Loucy (cell line): ENCODE measurements at regions not wholly inside any gene's neighbourhood (a gene's known extent, or its start where the extent isn't known, plus 50 kb on each side); places are given as distances from the start of the nearest gene placed in this dataset.

ENCODE experiments used
- H2AFZ ChIP-seq: fragments of 200-600 bp; sonication (generic); 2 replicates; pipeline ENCODE4 v1.6.0; 2016; ENCODE audit warnings: antibody characterized with exemption, mild to moderate bottlenecking, low read length, moderate library complexity
- H3F3A ChIP-seq: fragments of 200-600 bp; 2 replicates; pipeline ENCODE4 v1.6.0; 2016; ENCODE audit warnings: antibody characterized with exemption, low read depth, mild to moderate bottlenecking
- H3K27me3 ChIP-seq: fragments of 200-600 bp; sonication (generic); 2 replicates; pipeline ENCODE4 v1.6.1; 2014; ENCODE audit warnings: low read length, mild to moderate bottlenecking; ENCODE audit not compliant: insufficient read depth, poor library complexity, severe bottlenecking
- H3K36me3 ChIP-seq: fragments of 200-600 bp; sonication (generic); 2 replicates; pipeline ENCODE4 v1.6.1; 2016; ENCODE audit warnings: low read length; ENCODE audit not compliant: insufficient read depth
- H3K4me1 ChIP-seq: fragments of 200-600 bp; sonication (generic); 2 replicates; pipeline ENCODE4 v1.5.1; 2014; ENCODE audit warnings: low read length, mild to moderate bottlenecking; ENCODE audit not compliant: insufficient read depth, poor library complexity, severe bottlenecking
- H3K4me2 ChIP-seq: fragments of 200-600 bp; sonication (generic); 2 replicates; pipeline ENCODE4 v1.6.0; 2014; ENCODE audit warnings: antibody characterized with exemption, low read length, low read depth, mild to moderate bottlenecking; ENCODE audit not compliant: poor library complexity, severe bottlenecking
- H3K4me3 ChIP-seq: fragments of 200-600 bp; sonication (generic); 2 replicates; pipeline ENCODE4 v1.5.1; 2014; ENCODE audit warnings: low read length, mild to moderate bottlenecking, mixed read lengths; ENCODE audit not compliant: poor library complexity, severe bottlenecking
- H3K79me2 ChIP-seq: fragments of 200-600 bp; sonication (generic); 2 replicates; pipeline ENCODE4 v1.6.1; 2014; ENCODE audit warnings: low read length; ENCODE audit not compliant: insufficient read depth
- H3K9ac ChIP-seq: fragments of 200-600 bp; sonication (generic); 2 replicates; pipeline ENCODE4 v1.6.0; 2014; ENCODE audit warnings: mild to moderate bottlenecking, low read depth, low read length, moderate library complexity; ENCODE audit not compliant: poor library complexity, severe bottlenecking
- H3K9me2 ChIP-seq: fragments of 200-600 bp; sonication (generic); replicated peaks from 2 replicates; pipeline ENCODE4 v1.6.1; 2016; ENCODE audit warnings: low read depth, low read length, mixed read lengths
- H3K9me3 ChIP-seq: fragments of 200-600 bp; sonication (generic); 2 replicates; pipeline ENCODE4 v1.6.1; 2014; ENCODE audit warnings: mild to moderate bottlenecking, antibody characterized with exemption, low read length, low read depth; ENCODE audit not compliant: insufficient read depth
- H4K20me1 ChIP-seq: fragments of 200-600 bp; sonication (generic); 2 replicates; pipeline ENCODE4 v1.6.0; 2014; ENCODE audit warnings: antibody characterized with exemption, low read length, mild to moderate bottlenecking; ENCODE audit not compliant: insufficient read depth, poor library complexity, severe bottlenecking
- CTCF ChIP-seq: fragments of 200-600 bp; sonication (generic); conservative IDR thresholded peaks from 2 replicates; pipeline ENCODE4 v1.5.1; 2014; ENCODE audit warnings: mild to moderate bottlenecking, antibody characterized with exemption, low read length
- EZH2phosphoT487 ChIP-seq: fragments of 200-600 bp; IDR thresholded peaks from 2 replicates; pipeline ENCODE4 v1.6.1; 2018; ENCODE audit warnings: antibody characterized with exemption, mild to moderate bottlenecking, moderate library complexity, borderline replicate concordance

GRCh38 chr7:115479448-115479847 is 551.1 kb downstream of the TFEC start:
- H3K9ac ChIP-seq, result no peak overlapping the region
- H3K27me3 ChIP-seq, result no peaks in the 10 kb centered on the region
- no peak for TF ChIP-seq CTCF
- TF ChIP-seq EZH2phosphoT487, result no peak
- H3K9me2 ChIP-seq, result no peaks in the 10 kb centered on the region
- H3K79me2 ChIP-seq, result no peaks in the 10 kb centered on the region
- H3K4me2 ChIP-seq, result no peak overlapping the region
- H4K20me1 ChIP-seq, result no peaks in the 10 kb centered on the region
- no peak overlapping the region for H3K4me3 ChIP-seq
- no peaks in the 10 kb centered on the region for H3K9me3 ChIP-seq
- no peaks in the 10 kb centered on the region for H3F3A ChIP-seq
- H3K4me1 ChIP-seq, result no peaks in the 10 kb centered on the region
- no peaks in the 10 kb centered on the region for H3K36me3 ChIP-seq
- H2AFZ ChIP-seq, result no peak overlapping the region

- no peaks in the 10 kb centered on the region for H3K9me2 ChIP-seq
- H3K9ac ChIP-seq, result no peak overlapping the region
- no peak overlapping the region for H3K4me3 ChIP-seq
- H3K79me2 ChIP-seq, result no peaks in the 10 kb centered on the region
- no peaks in the 10 kb centered on the region for H4K20me1 ChIP-seq
- no peaks in the 10 kb centered on the region for H3K9me3 ChIP-seq
- H3K36me3 ChIP-seq, result no peaks in the 10 kb centered on the region
- no peak overlapping the region for H3K4me2 ChIP-seq
- no peaks in the 10 kb centered on the region for H3F3A ChIP-seq
- TF ChIP-seq EZH2phosphoT487 (no peak), CTCF (no peak)
- H3K27me3 ChIP-seq, result no peaks in the 10 kb centered on the region
- H3K4me1 ChIP-seq, result no peaks in the 10 kb centered on the region
- no peak overlapping the region for H2AFZ ChIP-seq
Measured at GRCh38 chr7:115478426-115478825, 552.1 kb downstream of the TFEC start.

- no peaks in the 10 kb centered on the region for H3K36me3 ChIP-seq
- no peaks in the 10 kb centered on the region for H3K9me2 ChIP-seq
- no peak for TF ChIP-seq EZH2phosphoT487
- H3K4me1 ChIP-seq, result no peaks in the 10 kb centered on the region
- no peak overlapping the region for H3K9ac ChIP-seq
- H3K4me3 ChIP-seq, result no peak overlapping the region
- no peaks in the 10 kb centered on the region for H3K9me3 ChIP-seq
- no peaks in the 10 kb centered on the region for H3F3A ChIP-seq
- H2AFZ ChIP-seq, result no peak overlapping the region
- no peaks in the 10 kb centered on the region for H3K27me3 ChIP-seq
- no peaks in the 10 kb centered on the region for H4K20me1 ChIP-seq
- no peaks in the 10 kb centered on the region for H3K79me2 ChIP-seq
- no peak overlapping the region for H3K4me2 ChIP-seq
Measured at GRCh38 chr7:115477193-115477651, 553.3 kb downstream of the TFEC start.

- Histone ChIP-seq H3K27me3 (no peaks in the 10 kb centered on the region), H3K4me2 (no peak overlapping the region), H3K4me3 (no peak overlapping the region), H3K9me2 (no peaks in the 10 kb centered on the region), H3K36me3 (no peaks in the 10 kb centered on the region), H3K79me2 (no peaks in the 10 kb centered on the region), H2AFZ (no peak overlapping the region), H4K20me1 (no peaks in the 10 kb centered on the region), H3K4me1 (no peaks in the 10 kb centered on the region), H3K9ac (no peak overlapping the region), H3F3A (no peaks in the 10 kb centered on the region), H3K9me3 (no peaks in the 10 kb centered on the region)
- TF ChIP-seq CTCF (no peak), EZH2phosphoT487 (no peak)
Measured at GRCh38 chr7:115476671-115477181, 553.8 kb downstream of the TFEC start.
